ENCODE measurements at regions not wholly inside any gene's neighbourhood (a gene's known extent, or its start where the extent isn't known, plus 50 kb on each side); places are given as distances from the start of the nearest gene placed in this dataset.

DNA sequence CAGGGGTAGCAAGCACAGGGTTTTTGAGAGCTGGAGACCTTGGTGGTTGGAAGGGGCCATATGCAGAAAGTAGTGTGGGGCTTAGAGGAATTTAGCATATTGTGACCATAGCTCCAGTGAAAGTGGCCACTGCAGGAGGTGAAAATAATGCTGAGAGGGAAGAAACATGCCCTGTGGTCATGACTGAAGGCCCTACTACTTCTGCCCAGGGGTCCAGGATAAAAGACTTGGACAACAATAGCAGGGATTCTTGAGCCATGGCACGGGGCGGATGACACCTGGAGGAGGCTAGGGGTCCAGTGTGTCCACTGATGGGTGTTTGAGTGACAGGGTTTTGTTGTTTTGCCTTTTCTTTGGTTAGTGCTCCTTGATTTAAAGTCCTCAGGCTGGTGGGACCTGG is 694.6 kb downstream of the CPS1 start:
- peak in 1 of 3 experiments; percentile 18 for DNase-seq

DNA sequence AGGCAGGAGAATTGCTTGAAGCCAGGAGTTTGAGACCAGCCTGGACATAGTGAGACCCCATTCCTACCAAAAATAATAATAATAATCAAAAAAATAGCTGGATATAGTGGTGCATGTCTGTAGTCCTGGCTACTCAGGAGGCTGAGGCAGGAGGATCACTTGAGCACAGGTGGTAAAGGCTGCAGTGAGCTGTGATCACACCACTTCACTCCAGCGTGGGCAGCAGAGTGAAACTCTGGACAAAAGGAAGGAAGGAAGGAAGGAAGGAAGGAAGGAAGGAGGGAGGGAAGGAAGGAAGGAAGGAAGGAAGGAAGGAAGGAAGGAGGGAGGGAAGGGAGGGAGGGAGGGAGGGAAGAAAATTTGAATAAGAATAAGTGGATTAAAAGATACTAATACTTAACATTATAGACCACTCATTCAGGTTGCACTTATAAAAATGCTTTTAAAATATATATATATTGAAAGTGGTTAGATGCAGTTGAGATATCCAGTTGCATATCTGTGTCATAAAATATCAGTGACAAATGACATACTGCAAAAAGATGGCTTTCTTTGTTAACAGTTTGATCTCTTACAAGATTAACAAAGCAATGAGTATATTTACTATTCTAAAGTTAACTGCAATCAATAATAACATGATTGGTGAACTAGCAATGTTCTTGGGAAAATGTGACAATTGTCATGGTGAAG is 702.4 kb downstream of the CPS1 start:
- no peak for DNase-seq

DNA sequence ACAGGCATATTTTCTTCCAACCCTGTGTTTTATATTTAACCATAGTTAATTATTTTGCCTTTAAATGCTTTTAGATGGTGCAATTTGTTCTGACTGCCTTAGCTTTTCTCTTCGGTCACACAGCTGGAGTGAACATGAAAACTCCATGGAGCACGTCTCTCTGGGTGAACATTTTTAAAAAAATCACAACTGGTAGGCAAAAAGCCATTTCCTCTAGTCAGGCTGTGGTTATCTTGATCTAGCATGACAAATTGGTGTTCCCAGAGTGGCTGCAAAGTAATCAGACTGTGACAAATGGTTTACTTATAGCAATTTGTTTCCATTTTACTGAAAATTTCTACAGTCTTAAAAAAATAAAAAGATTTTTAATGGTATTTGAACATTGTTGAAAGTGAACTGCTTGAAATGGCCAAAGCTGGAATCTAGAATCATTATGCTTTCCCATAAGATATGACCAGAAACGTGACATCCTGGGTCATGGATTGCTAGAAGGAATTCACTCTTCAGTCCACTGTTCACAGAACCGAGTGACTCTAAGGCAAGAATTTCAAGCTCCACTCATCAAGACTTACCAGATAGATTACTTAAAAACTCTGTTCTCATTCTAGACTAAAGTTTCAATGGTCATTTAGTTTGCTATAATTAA is 703.6 kb downstream of the CPS1 start:
- no peak for DNase-seq

DNA sequence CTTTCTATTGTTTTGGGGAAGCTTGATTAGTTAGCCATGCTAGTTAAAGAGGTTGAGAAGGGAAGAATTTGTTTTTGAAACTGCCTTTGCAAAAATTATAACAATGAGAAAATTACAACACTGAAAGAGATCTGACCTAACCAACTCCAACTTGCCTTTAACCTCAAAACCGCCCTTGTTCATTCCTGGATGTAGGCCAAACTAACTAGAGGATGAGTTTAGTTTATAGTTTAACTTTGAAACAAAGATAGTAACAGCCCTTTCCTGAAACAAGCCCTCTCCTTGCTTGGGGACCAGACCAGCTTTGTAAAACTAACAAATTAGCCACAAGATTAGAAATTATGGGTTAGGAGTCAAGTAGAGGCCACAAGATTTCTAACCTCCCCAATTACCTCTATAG is 713.9 kb downstream of the CPS1 start:
- DNase-seq: no peak

DNA sequence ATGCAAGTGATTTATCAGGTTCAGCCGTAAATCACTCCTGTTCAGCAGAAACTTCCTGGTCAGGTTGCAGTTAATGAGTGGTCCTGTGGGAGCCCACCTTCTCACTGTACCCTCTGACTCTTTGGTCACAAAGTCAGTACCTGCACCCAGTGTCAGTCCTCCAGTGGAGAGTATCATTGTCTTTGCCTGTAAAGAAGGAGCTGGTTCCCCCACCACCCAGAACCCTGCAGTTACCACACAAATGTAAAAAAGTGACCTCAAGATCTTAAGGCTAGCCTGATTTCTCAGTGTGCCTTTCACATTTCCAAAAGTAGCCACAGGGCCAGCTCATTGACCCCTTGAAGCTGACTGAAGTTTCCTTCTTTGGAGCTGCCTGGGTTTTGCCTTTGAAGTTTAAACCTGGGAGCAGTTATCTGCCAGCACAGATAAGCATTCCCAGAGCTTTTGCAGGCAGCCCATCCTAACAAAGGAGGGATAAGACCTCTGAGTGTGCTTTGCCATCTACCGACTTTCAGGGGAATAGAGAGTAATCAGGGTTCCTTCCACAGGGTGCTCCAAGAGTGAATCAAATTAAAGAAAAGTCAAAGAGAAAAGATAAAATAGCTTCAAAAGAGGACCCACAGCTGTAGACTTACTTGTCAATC is 725.2 kb downstream of the CPS1 start:
- DNase-seq: no peak

DNA sequence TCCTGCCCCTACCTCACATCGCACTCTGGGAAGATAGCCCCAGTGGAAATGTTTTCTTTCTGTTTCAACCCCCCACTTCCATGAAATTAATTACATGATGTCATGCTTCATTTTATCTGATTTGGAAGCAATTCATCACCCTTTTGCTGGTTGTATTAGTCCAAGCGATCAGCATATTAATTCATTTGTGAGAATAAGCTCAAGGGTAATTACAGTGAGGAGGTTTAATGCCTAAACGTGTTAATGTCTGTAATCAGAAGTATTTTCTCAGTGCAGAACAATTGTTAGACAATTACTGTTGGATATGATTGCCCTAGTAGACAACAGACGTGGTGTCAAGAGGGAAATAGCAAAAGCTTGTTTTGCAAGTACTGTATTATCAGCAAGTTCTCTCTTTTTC is 746.3 kb downstream of the CPS1 start:
- peak in 2 of 3 experiments; percentile 44 to 79 for DNase-seq

DNA sequence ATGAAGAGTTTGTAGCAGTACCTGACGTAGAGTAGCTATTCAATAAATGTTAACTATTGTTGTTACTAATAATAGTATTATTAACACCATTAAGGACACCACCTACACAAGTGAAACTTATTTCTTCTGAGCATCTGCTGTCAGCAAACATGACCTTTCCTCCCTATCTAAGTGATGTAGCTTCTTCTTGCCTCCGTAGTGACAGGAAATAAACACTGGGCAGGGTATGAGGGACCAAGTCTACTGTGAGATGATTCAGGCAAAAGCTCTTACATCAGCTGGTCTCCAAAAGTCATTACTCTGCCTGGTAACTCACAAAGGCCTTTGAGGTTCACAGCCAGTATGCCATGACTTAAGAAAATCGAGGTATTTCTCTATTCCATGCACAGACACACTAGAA is 750.5 kb downstream of the CPS1 start:
- DNase-seq: no peak
